ENCODE measurements at regions not wholly inside any gene's neighbourhood (a gene's known extent, or its start where the extent isn't known, plus 50 kb on each side); places are given as distances from the start of the nearest gene placed in this dataset.

GRCh38 chr1:200231787-200232231 is 178.0 kb downstream of the ZNF281 start:
- TF ChIP-seq TARDBP (IDR thresholded peaks at IDR 0.05) (no peak), L3MBTL2 (conservative IDR thresholded peaks at IDR 0.05) (no peak), ZNF384 (IDR thresholded peaks at IDR 0.05) (no peak), HDGF (IDR thresholded peaks at IDR 0.05; ENCODE audit: borderline replicate concordance) (no peak), FOXM1 (IDR thresholded peaks at IDR 0.05; ENCODE audit: borderline replicate concordance) (no peak), FOXA1 (IDR thresholded peaks at IDR 0.05) (no peak), NFRKB (IDR thresholded peaks at IDR 0.05) (no peak)

Data from HEK293T (cell line).